GM12878 (cell line): ENCODE measurements at regions not wholly inside any gene's neighbourhood (a gene's known extent, or its start where the extent isn't known, plus 50 kb on each side); places are given as distances from the start of the nearest gene placed in this dataset.

ENCODE experiments used
- ATAC-seq: fragments of 200-7000 bp; cut with Tn5 transposase; 3 replicates; pipeline ENCODE4 v1.9.1; 2020; ENCODE audit warnings: mild to moderate bottlenecking, moderate library complexity
- BruUV-seq: library from RNA; stranded (reverse); fragments of 400-500 nt; replicated peaks from 2 replicates; lab custom pipeline; 2021; lab: Mats Ljungman, UMichigan
- CTCF ChIA-PET: fragments of 300-600 bp; sonication (Branson Sonifier 250); formaldehyde crosslinking; extraction: SDS; loops from one replicate; lab custom pipeline; 2021; ENCODE audit warnings: inconsistent platforms; lab: Yijun Ruan, JAX
- POLR2A ChIA-PET: fragments of 350-600 bp; formaldehyde crosslinking; extraction: SDS; loops from one replicate; lab custom pipeline; 2021; ENCODE audit warnings: inconsistent platforms; lab: Charles Lee
- RAD21 ChIA-PET: fragments of 300-600 bp; sonication (Branson Sonifier 250); formaldehyde crosslinking; loops from one replicate; lab custom pipeline; 2023; ENCODE audit warnings: antibody characterized with exemption; ENCODE audit not compliant: unreplicated experiment; lab: Charles Lee
- SMC1A ChIA-PET: fragments of 300-600 bp; sonication (Branson Sonifier 250); formaldehyde crosslinking; loops from one replicate; lab custom pipeline; 2023; ENCODE audit not compliant: unreplicated experiment, uncharacterized antibody; lab: Charles Lee
- DNase-seq: peaks from one replicate; pipeline ENCODE4 v3.0.0-alpha.2; 2011; ENCODE audit warnings: low read depth, low spot score
- FAIRE-seq: peaks from 3 replicates; lab custom pipeline; 2011; peaks lifted over from hg19 to GRCh38; lab: Jason Lieb, UNC
- H2AFZ ChIP-seq: 2 replicates; pipeline ENCODE4 v1.6.0; 2011; ENCODE audit warnings: low read depth, low read length, control low read depth; ENCODE audit not compliant: control insufficient read depth
- H3K27ac ChIP-seq: 2 replicates; pipeline ENCODE4 v1.5.1; 2011; ENCODE audit warnings: control low read depth; ENCODE audit not compliant: control insufficient read depth, insufficient read depth
- H3K27me3 ChIP-seq, 2 experiments: replicated peaks in 1 of 2; 2 replicates each; pipeline versions ENCODE4 v1.6.0 to v1.6.1; 2011; ENCODE audit warnings: low read length in 1 of 2; ENCODE audit not compliant: control insufficient read depth in 2 of 2, insufficient read depth in 2 of 2
- H3K36me3 ChIP-seq, 2 experiments: 2 replicates each; pipeline ENCODE4 v1.5.1; 2011; ENCODE audit warnings: low read length in 1 of 2; ENCODE audit not compliant: control insufficient read depth in 2 of 2, insufficient read depth in 2 of 2
- H3K4me1 ChIP-seq: 2 replicates; pipeline ENCODE4 v1.6.1; 2011; ENCODE audit warnings: mild to moderate bottlenecking, low read length, moderate library complexity, mixed read lengths; ENCODE audit not compliant: control insufficient read depth, insufficient read depth
- H3K4me2 ChIP-seq: 2 replicates; pipeline ENCODE4 v1.6.0; 2011; ENCODE audit warnings: control low read depth; ENCODE audit not compliant: control insufficient read depth, insufficient read depth
- H3K4me3 ChIP-seq: fragments of 200-600 bp; sonication (generic); 2 replicates; pipeline ENCODE4 v1.5.1; 2016
- H3K79me2 ChIP-seq: 2 replicates; pipeline ENCODE4 v1.6.0; 2011; ENCODE audit warnings: low read length; ENCODE audit not compliant: control insufficient read depth, insufficient read depth
- H3K9ac ChIP-seq: 2 replicates; pipeline ENCODE4 v1.8.0; 2011; ENCODE audit warnings: low read length, control low read depth, mixed read lengths; ENCODE audit not compliant: control insufficient read depth, insufficient read depth
- H3K9me3 ChIP-seq: replicated peaks from 3 replicates; pipeline ENCODE4 v1.5.1; 2011; ENCODE audit warnings: mild to moderate bottlenecking, low read length; ENCODE audit not compliant: control insufficient read depth, insufficient read depth
- H4K20me1 ChIP-seq: 2 replicates; pipeline ENCODE4 v1.6.0; 2011; ENCODE audit not compliant: control insufficient read depth, insufficient read depth
- GATAD2B ChIP-seq: fragments of 450-650 bp; conservative IDR thresholded peaks from 2 replicates; pipeline ENCODE4 v1.6.1; 2017; ENCODE audit warnings: low read depth, mild to moderate bottlenecking, moderate library complexity
- JUND ChIP-seq: IDR thresholded peaks from 2 replicates; pipeline ENCODE4 v1.6.1; 2012; ENCODE audit warnings: low read depth, mild to moderate bottlenecking, low read length, improper control_type of control experiment, moderate library complexity
- MEF2B ChIP-seq: fragments of 450-650 bp; IDR thresholded peaks from 2 replicates; pipeline ENCODE4 v1.6.1; 2018; ENCODE audit warnings: mild to moderate bottlenecking, moderate library complexity; ENCODE audit not compliant: partially characterized antibody, poor library complexity, severe bottlenecking
- MXI1 ChIP-seq: fragments of 150-350 bp; IDR thresholded peaks from 2 replicates; pipeline ENCODE4 v1.6.1; 2011; ENCODE audit warnings: low read depth, mild to moderate bottlenecking, inconsistent platforms, low read length, improper control_type of control experiment
- NR2C2 ChIP-seq: IDR thresholded peaks from 2 replicates; pipeline ENCODE4 v1.6.1; 2011; ENCODE audit warnings: borderline replicate concordance, low read depth; ENCODE audit not compliant: control insufficient read depth, insufficient read length
- POLR2AphosphoS5 ChIP-seq: IDR thresholded peaks from 2 replicates; pipeline ENCODE4 v1.6.1; 2011; ENCODE audit warnings: mild to moderate bottlenecking, low read length, inconsistent platforms
- STAT1 ChIP-seq: fragments of 450-650 bp; conservative IDR thresholded peaks from 2 replicates; pipeline ENCODE4 v1.6.1; 2014; ENCODE audit warnings: antibody characterized with exemption, mild to moderate bottlenecking
- WGBS: methylation state at CpG from one replicate; pipeline ENCODE4 v1.1.6; 2016; ENCODE audit warnings: low lambda C conversion rate; ENCODE audit not compliant: insufficient replicate concordance, insufficient coverage; ENCODE audit errors: missing lambda C conversion rate; 5-methylcytosine and 5-hydroxymethylcytosine counted together
- in situ Hi-C: fragments of 300-500 bp; cut with MboI; formaldehyde crosslinking; loops from 9 replicates; pipeline ENCODE4 v1.14.3; 2018; ENCODE audit warnings: mixed read lengths
- intact Hi-C: fragments of 100-400 bp; cut with micrococcal nuclease; formaldehyde crosslinking; loops from one replicate; pipeline ENCODE4 v1.14.2; 2022; ENCODE audit not compliant: unreplicated experiment
- TF ChIP-seq, protein P1 (sequence below): fragments of 450-650 bp; formaldehyde crosslinking; IDR thresholded peaks from 2 replicates; pipeline ENCODE4 v1.5.0; 2022; ENCODE audit warnings: mild to moderate bottlenecking, missing genetic modification characterization
- TF ChIP-seq, protein P2 (sequence below): fragments of 150-350 bp; IDR thresholded peaks from 2 replicates; pipeline ENCODE4 v1.6.1; 2016; ENCODE audit warnings: low read depth, low read length
- TF ChIP-seq, protein P3 (sequence below): fragments of 150-350 bp; IDR thresholded peaks from 2 replicates; pipeline ENCODE4 v1.6.1; 2014; ENCODE audit warnings: mild to moderate bottlenecking, low read depth, low read length
- TF ChIP-seq, protein P4 (sequence below): fragments of 450-650 bp; IDR thresholded peaks from 2 replicates; pipeline ENCODE4 v1.6.1; 2016; ENCODE audit warnings: mild to moderate bottlenecking
- TF ChIP-seq, protein P5 (sequence below): IDR thresholded peaks from 2 replicates; pipeline ENCODE4 v1.6.1; 2012; ENCODE audit warnings: low read depth, low read length, improper control_type of control experiment

DNA sequence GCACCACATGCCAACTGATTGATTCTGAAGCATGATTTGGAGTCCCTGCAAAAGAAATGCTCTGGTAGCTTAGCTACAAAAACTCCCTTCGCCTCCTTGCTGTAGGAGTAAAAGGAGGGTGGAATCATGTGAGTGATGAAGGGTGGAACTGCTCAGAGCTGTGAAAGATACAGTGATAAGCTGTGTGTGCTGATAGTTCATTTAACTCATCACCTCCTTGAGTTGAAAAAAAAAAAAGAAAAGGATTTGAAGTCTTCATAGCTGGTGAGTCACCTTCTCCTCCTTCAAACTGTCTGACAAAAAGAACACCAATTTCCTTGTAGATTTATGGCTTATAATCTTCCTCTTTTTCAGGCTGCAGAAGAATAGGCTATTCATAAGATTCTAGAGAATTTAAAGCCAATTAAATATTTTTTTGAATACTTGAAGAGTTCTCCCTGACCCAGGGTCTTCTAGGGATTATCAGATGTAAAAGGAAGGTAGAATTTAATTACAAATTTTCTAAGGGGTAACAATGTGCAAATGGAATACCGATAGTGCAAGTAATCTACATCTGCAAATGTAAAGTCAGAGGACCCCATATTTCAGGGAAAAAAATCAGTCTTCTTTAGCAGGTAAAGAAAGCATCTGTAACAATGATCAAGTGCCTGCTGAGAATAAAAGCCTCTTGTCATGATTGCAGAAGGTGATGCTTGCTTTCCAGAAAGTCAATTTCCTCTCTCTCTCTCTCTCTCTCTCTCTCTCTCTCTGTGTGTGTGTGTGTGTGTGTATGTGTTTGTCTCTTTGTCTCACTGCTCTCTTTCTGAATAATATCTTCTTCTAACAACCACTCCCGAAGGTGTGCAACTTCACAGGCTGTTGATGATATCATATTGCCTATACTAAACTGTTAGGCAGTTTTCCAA is 208.8 kb upstream of the VEGFC start:
- Histone ChIP-seq H2AFZ (no peak overlapping the region), H3K9me3 (no peaks in the 10 kb centered on the region), H3K36me3 (no peaks in the 10 kb centered on the region), H3K4me1 (no peaks in the 10 kb centered on the region), H3K4me3 (no peak overlapping the region), H3K9ac (no peak overlapping the region), H3K79me2 (no peaks in the 10 kb centered on the region), H3K27me3 (no peaks in the 10 kb centered on the region), H4K20me1 (no peaks in the 10 kb centered on the region), H3K27ac (no peak overlapping the region), H3K4me2 (no peak overlapping the region)
- in situ Hi-C loops = no loop called here
- no TSS peak for BruUV-seq
- WGBS = 2% methylated on average over 3 of the region's 3 CpGs
- RAD21 ChIA-PET = no interaction called here
- CTCF ChIA-PET = no interaction called here
- intact Hi-C loops = no loop called here
- SMC1A ChIA-PET = interaction anchor here (0.6 kb wide), 1 partner anchor 272 kb away, joined by 4 read pairs; no protein-coding TSS in a partner anchor
- ATAC-seq = no peak
- POLR2A ChIA-PET = interaction anchor here (0.7 kb wide), 1 partner anchor 145 kb away, joined by 3 read pairs; no protein-coding TSS in a partner anchor
- FAIRE-seq = no peak
- DNase-seq = no peak
- TF ChIP-seq MXI1 (no peak), NR2C2 (no peak), STAT1 (no peak), JUND (no peak), POLR2AphosphoS5 (no peak), MEF2B (no peak), GATAD2B (no peak)
- TF ChIP-seq, protein P1, sequence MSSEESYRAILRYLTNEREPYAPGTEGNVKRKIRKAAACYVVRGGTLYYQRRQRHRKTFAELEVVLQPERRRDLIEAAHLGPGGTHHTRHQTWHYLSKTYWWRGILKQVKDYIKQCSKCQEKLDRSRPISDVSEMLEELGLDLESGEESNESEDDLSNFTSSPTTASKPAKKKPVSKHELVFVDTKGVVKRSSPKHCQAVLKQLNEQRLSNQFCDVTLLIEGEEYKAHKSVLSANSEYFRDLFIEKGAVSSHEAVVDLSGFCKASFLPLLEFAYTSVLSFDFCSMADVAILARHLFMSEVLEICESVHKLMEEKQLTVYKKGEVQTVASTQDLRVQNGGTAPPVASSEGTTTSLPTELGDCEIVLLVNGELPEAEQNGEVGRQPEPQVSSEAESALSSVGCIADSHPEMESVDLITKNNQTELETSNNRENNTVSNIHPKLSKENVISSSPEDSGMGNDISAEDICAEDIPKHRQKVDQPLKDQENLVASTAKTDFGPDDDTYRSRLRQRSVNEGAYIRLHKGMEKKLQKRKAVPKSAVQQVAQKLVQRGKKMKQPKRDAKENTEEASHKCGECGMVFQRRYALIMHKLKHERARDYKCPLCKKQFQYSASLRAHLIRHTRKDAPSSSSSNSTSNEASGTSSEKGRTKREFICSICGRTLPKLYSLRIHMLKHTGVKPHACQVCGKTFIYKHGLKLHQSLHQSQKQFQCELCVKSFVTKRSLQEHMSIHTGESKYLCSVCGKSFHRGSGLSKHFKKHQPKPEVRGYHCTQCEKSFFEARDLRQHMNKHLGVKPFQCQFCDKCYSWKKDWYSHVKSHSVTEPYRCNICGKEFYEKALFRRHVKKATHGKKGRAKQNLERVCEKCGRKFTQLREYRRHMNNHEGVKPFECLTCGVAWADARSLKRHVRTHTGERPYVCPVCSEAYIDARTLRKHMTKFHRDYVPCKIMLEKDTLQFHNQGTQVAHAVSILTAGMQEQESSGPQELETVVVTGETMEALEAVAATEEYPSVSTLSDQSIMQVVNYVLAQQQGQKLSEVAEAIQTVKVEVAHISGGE (CRISPR knock-in tag) = no peak
- TF ChIP-seq, protein P2, sequence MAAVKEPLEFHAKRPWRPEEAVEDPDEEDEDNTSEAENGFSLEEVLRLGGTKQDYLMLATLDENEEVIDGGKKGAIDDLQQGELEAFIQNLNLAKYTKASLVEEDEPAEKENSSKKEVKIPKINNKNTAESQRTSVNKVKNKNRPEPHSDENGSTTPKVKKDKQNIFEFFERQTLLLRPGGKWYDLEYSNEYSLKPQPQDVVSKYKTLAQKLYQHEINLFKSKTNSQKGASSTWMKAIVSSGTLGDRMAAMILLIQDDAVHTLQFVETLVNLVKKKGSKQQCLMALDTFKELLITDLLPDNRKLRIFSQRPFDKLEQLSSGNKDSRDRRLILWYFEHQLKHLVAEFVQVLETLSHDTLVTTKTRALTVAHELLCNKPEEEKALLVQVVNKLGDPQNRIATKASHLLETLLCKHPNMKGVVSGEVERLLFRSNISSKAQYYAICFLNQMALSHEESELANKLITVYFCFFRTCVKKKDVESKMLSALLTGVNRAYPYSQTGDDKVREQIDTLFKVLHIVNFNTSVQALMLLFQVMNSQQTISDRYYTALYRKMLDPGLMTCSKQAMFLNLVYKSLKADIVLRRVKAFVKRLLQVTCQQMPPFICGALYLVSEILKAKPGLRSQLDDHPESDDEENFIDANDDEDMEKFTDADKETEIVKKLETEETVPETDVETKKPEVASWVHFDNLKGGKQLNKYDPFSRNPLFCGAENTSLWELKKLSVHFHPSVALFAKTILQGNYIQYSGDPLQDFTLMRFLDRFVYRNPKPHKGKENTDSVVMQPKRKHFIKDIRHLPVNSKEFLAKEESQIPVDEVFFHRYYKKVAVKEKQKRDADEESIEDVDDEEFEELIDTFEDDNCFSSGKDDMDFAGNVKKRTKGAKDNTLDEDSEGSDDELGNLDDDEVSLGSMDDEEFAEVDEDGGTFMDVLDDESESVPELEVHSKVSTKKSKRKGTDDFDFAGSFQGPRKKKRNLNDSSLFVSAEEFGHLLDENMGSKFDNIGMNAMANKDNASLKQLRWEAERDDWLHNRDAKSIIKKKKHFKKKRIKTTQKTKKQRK = no peak
- TF ChIP-seq, protein P3, sequence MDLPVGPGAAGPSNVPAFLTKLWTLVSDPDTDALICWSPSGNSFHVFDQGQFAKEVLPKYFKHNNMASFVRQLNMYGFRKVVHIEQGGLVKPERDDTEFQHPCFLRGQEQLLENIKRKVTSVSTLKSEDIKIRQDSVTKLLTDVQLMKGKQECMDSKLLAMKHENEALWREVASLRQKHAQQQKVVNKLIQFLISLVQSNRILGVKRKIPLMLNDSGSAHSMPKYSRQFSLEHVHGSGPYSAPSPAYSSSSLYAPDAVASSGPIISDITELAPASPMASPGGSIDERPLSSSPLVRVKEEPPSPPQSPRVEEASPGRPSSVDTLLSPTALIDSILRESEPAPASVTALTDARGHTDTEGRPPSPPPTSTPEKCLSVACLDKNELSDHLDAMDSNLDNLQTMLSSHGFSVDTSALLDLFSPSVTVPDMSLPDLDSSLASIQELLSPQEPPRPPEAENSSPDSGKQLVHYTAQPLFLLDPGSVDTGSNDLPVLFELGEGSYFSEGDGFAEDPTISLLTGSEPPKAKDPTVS = no peak
- TF ChIP-seq, protein P4, sequence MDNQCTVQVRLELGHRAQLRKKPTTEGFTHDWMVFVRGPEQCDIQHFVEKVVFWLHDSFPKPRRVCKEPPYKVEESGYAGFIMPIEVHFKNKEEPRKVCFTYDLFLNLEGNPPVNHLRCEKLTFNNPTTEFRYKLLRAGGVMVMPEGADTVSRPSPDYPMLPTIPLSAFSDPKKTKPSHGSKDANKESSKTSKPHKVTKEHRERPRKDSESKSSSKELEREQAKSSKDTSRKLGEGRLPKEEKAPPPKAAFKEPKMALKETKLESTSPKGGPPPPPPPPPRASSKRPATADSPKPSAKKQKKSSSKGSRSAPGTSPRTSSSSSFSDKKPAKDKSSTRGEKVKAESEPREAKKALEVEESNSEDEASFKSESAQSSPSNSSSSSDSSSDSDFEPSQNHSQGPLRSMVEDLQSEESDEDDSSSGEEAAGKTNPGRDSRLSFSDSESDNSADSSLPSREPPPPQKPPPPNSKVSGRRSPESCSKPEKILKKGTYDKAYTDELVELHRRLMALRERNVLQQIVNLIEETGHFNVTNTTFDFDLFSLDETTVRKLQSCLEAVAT = no peak
- TF ChIP-seq, protein P5, sequence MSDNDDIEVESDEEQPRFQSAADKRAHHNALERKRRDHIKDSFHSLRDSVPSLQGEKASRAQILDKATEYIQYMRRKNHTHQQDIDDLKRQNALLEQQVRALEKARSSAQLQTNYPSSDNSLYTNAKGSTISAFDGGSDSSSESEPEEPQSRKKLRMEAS = no peak
